HCT116 (cell line): ENCODE measurements at regions not wholly inside any gene's neighbourhood (a gene's known extent, or its start where the extent isn't known, plus 50 kb on each side); places are given as distances from the start of the nearest gene placed in this dataset.

Experiments
- ATAC-seq: fragments of 200-7000 bp; cut with Tn5 transposase; 2 replicates; pipeline ENCODE4 v1.9.1; 2020; ENCODE audit warnings: mild to moderate bottlenecking, moderate library complexity
- BruUV-seq: library from RNA; stranded (reverse); fragments of 400-500 nt; replicated peaks from 2 replicates; lab custom pipeline; 2021; lab: Mats Ljungman, UMichigan
- CTCF ChIA-PET: fragments of 300-600 bp; sonication (Branson Sonifier 250); formaldehyde crosslinking; loops from one replicate; lab custom pipeline; 2021; ENCODE audit warnings: antibody characterized with exemption; lab: Charles Lee
- POLR2A ChIA-PET: fragments of 300-600, 350-600 bp; sonication (Branson Sonifier 250); formaldehyde crosslinking; loops from one replicate; lab custom pipeline; 2021; ENCODE audit warnings: antibody characterized with exemption; lab: Charles Lee
- RAD21 ChIA-PET, 2 experiments: fragments of 300-600 bp; sonication (Branson Sonifier 250); formaldehyde crosslinking; loops; one replicate each; lab custom pipeline; 2023; ENCODE audit warnings: low total read pairs in 2 of 2; ENCODE audit not compliant: uncharacterized antibody in 2 of 2, unreplicated experiment in 2 of 2, low non-redundant PET in 1 of 2; lab: Charles Lee
- DNase-seq: peaks from one replicate; pipeline ENCODE4 v3.0.0-alpha.2; 2010; ENCODE audit warnings: low read depth, low spot score
- H2AFZ ChIP-seq: fragments of 200-600 bp; shearing (Covaris generic), sonication (generic); 2 replicates; pipeline ENCODE4 v1.6.1; 2017; ENCODE audit warnings: low read depth, mixed run types, mixed read lengths, antibody characterized with exemption, low read length; ENCODE audit not compliant: poor library complexity, severe bottlenecking
- H3K27ac ChIP-seq: 2 replicates; pipeline ENCODE4 v1.5.1; 2012; ENCODE audit warnings: low read depth, low read length
- H3K27me3 ChIP-seq: fragments of 200-600 bp; sonication (generic); 2 replicates; pipeline ENCODE4 v1.6.1; 2016; ENCODE audit warnings: mixed run types, low read length, mixed read lengths; ENCODE audit not compliant: insufficient read depth
- H3K36me3 ChIP-seq, 2 experiments: fragments of 200-500 bp in 1 of 2; fragments of 200-600 bp in 1 of 2; sonication (Bioruptor generic) in 1 of 2; sonication (generic) in 1 of 2; 2 replicates each; pipeline versions ENCODE4 v1.5.1 to v1.6.1; 2014 to 2016; ENCODE audit warnings: low read length in 2 of 2, inconsistent platforms in 1 of 2, mixed read lengths in 1 of 2, mixed run types in 1 of 2; ENCODE audit not compliant: insufficient read depth in 2 of 2, control insufficient read depth in 1 of 2
- H3K4me1 ChIP-seq, 2 experiments: fragments of 200-600 bp in 1 of 2; sonication (generic) in 1 of 2; 2 replicates each; pipeline versions ENCODE4 v1.5.1 to v1.6.1; 2012 to 2017; ENCODE audit warnings: low read length in 2 of 2, inconsistent platforms in 1 of 2, mild to moderate bottlenecking in 1 of 2, mixed read lengths in 1 of 2, mixed run types in 1 of 2, moderate library complexity in 1 of 2; ENCODE audit not compliant: insufficient read depth in 2 of 2, control insufficient read depth in 1 of 2
- H3K4me2 ChIP-seq: fragments of 200-600 bp; sonication (generic); 2 replicates; pipeline ENCODE4 v1.6.1; 2017; ENCODE audit warnings: mixed run types, low read length, mixed read lengths
- H3K4me3 ChIP-seq, 2 experiments: fragments of 200-600 bp in 1 of 2; sonication (generic) in 1 of 2; replicated peaks in 1 of 2; 2 replicates each; pipeline ENCODE4 v1.5.1; 2011 to 2016; ENCODE audit warnings: low read length in 2 of 2, control low read depth in 1 of 2, low read depth in 1 of 2, mild to moderate bottlenecking in 1 of 2, mixed read lengths in 1 of 2, mixed run types in 1 of 2
- H3K79me2 ChIP-seq: fragments of 200-600 bp; sonication (generic); 2 replicates; pipeline ENCODE4 v1.6.1; 2017; ENCODE audit warnings: mild to moderate bottlenecking, mixed run types, low read length, moderate library complexity, mixed read lengths; ENCODE audit not compliant: insufficient read depth
- H3K9ac ChIP-seq: fragments of 200-600 bp; sonication (generic); 2 replicates; pipeline ENCODE4 v1.6.1; 2016; ENCODE audit warnings: low read length, mixed read lengths
- H3K9me2 ChIP-seq: fragments of 200-600 bp; sonication (generic), shearing (Covaris generic); 2 replicates; pipeline ENCODE4 v1.6.1; 2017; ENCODE audit warnings: mixed run types, mild to moderate bottlenecking, moderate library complexity; ENCODE audit not compliant: insufficient read depth
- H3K9me3 ChIP-seq, 2 experiments: fragments of 200-500 bp in 1 of 2; fragments of 200-600 bp in 1 of 2; sonication (Bioruptor generic) in 1 of 2; sonication (generic) in 1 of 2; 2 replicates each; pipeline ENCODE4 v1.6.1; 2014 to 2017; ENCODE audit warnings: low read length in 2 of 2, mixed read lengths in 2 of 2, inconsistent platforms in 1 of 2, low read depth in 1 of 2, mild to moderate bottlenecking in 1 of 2, mixed run types in 1 of 2, moderate library complexity in 1 of 2; ENCODE audit not compliant: control insufficient read depth in 1 of 2, insufficient read depth in 1 of 2
- H4K20me1 ChIP-seq: fragments of 200-600 bp; sonication (generic), shearing (Covaris generic); 2 replicates; pipeline ENCODE4 v1.6.1; 2017; ENCODE audit warnings: mixed run types, mild to moderate bottlenecking, moderate library complexity; ENCODE audit not compliant: insufficient read depth
- ATF3 ChIP-seq: IDR thresholded peaks from 2 replicates; pipeline ENCODE4 v1.6.1; 2012
- CBX3 ChIP-seq: IDR thresholded peaks from 2 replicates; pipeline ENCODE4 v1.6.1; 2012; ENCODE audit warnings: low read depth
- CTCF ChIP-seq, 3 experiments: fragments of 200-600 bp in 1 of 3; sonication (generic) in 1 of 3; IDR thresholded peaks in 2 of 3; conservative IDR thresholded peaks in 1 of 3; 2 replicates each; pipeline ENCODE4 v1.5.1; 2012 to 2017; ENCODE audit warnings: low read depth in 2 of 3, low read length in 2 of 3, antibody characterized with exemption in 1 of 3, borderline replicate concordance in 1 of 3, control low read depth in 1 of 3, mild to moderate bottlenecking in 1 of 3, mixed read lengths in 1 of 3, mixed run types in 1 of 3, moderate library complexity in 1 of 3; ENCODE audit not compliant: insufficient read depth in 1 of 3
- EGR1 ChIP-seq: IDR thresholded peaks from 2 replicates; pipeline ENCODE4 v1.6.1; 2012; ENCODE audit warnings: low read depth
- ELF1 ChIP-seq: IDR thresholded peaks from 2 replicates; pipeline ENCODE4 v1.6.1; 2012; ENCODE audit warnings: low read depth, borderline replicate concordance
- EZH2phosphoT487 ChIP-seq: fragments of 200-600 bp; IDR thresholded peaks from 2 replicates; pipeline ENCODE4 v1.6.1; 2018; ENCODE audit warnings: antibody characterized with exemption, borderline replicate concordance
- FOSL1 ChIP-seq: IDR thresholded peaks from 2 replicates; pipeline ENCODE4 v1.6.1; 2012; ENCODE audit warnings: low read depth
- JUND ChIP-seq: IDR thresholded peaks from 2 replicates; pipeline ENCODE4 v1.6.1; 2012
- MAX ChIP-seq: IDR thresholded peaks from 2 replicates; pipeline ENCODE4 v1.6.1; 2012
- POLR2A ChIP-seq: IDR thresholded peaks from 2 replicates; pipeline ENCODE4 v1.7.0; 2011; ENCODE audit warnings: borderline replicate concordance; ENCODE audit not compliant: insufficient read depth, insufficient read length; ENCODE audit errors: extremely low read depth
- POLR2AphosphoS5 ChIP-seq: IDR thresholded peaks from 2 replicates; pipeline ENCODE4 v1.6.1; 2011; ENCODE audit warnings: mild to moderate bottlenecking, low read depth, low read length, moderate library complexity
- RAD21 ChIP-seq: IDR thresholded peaks from 2 replicates; pipeline ENCODE4 v1.6.1; 2012; ENCODE audit warnings: low read depth, mild to moderate bottlenecking
- REST ChIP-seq: IDR thresholded peaks from 2 replicates; pipeline ENCODE4 v1.6.1; 2012; ENCODE audit warnings: low read depth
- SIN3A ChIP-seq: IDR thresholded peaks from 2 replicates; pipeline ENCODE4 v1.6.1; 2012; ENCODE audit warnings: low read depth
- SP1 ChIP-seq: IDR thresholded peaks from 2 replicates; pipeline ENCODE4 v1.6.1; 2012; ENCODE audit warnings: low read depth
- TCF7L2 ChIP-seq: IDR thresholded peaks from 2 replicates; pipeline ENCODE4 v1.7.0; 2011; ENCODE audit warnings: borderline replicate concordance, inconsistent platforms; ENCODE audit not compliant: insufficient read depth, insufficient read length; ENCODE audit errors: extremely low read depth
- YY1 ChIP-seq: IDR thresholded peaks from 2 replicates; pipeline ENCODE4 v1.6.1; 2011; ENCODE audit warnings: low read length, low read depth, moderate library complexity, mild to moderate bottlenecking; ENCODE audit not compliant: insufficient replicate concordance; ENCODE audit errors: extremely low read depth
- ZNF274 ChIP-seq: fragments of 200-500 bp; sonication (Bioruptor generic); IDR thresholded peaks from 2 replicates; pipeline ENCODE4 v1.6.1; 2014; ENCODE audit warnings: mild to moderate bottlenecking, low read depth, low read length, inconsistent platforms
- intact Hi-C: fragments of 100-400 bp; cut with micrococcal nuclease; formaldehyde crosslinking; loops from 2 replicates; pipeline ENCODE4 v1.10.0; 2022

GRCh38 chr2:190794377-190794776, 86.2 kb upstream of the GLS start:
- CTCF ChIA-PET: no interaction called here

More at GRCh38 chr2:190794377-190794776, 86.2 kb upstream of the GLS start:
- RAD21 ChIA-PET: no interaction called here
- ATAC-seq (no peak), DNase-seq (no peak)
- Histone ChIP-seq H3K79me2 (no peaks in the 10 kb centered on the region), H3K27ac (no peak overlapping the region), H3K27me3 (no peaks in the 10 kb centered on the region), H3K4me3 (no peak overlapping the region), H3K4me1 (peaks cover 5 to 8% of the 10 kb centered on the region in 2 experiments), H3K36me3 (no peaks in the 10 kb centered on the region), H3K9me3 (no peaks in the 10 kb centered on the region), H2AFZ (no peak overlapping the region), H4K20me1 (no peaks in the 10 kb centered on the region), H3K9me2 (no peaks in the 10 kb centered on the region), H3K9ac (no peak overlapping the region)
- POLR2A ChIA-PET: no interaction called here
- intact Hi-C loops: no loop called here
- no TSS peak for BruUV-seq
- TF ChIP-seq CBX3 (no peak), TCF7L2 (no peak), JUND (no peak), YY1 (no peak), EZH2phosphoT487 (no peak), ATF3 (no peak), ELF1 (no peak), FOSL1 (no peak), REST (no peak), SP1 (no peak), RAD21 (no peak), ZNF274 (no peak), POLR2A (no peak), EGR1 (no peak), MAX (no peak), SIN3A (no peak), POLR2AphosphoS5 (no peak), CTCF (IDR thresholded peaks at IDR 0.05 in 2 of 3, conservative IDR thresholded peaks at IDR 0.05 in 1 of 3; ENCODE audit: borderline replicate concordance in 1 of 3, insufficient read depth in 1 of 3, low read depth in 2 of 3, low read length in 2 of 3) (no peak)
- TF ChIP-seq, all 23 proteins: peak for 0
- no peak overlapping the region for H3K4me2 ChIP-seq
